Heart left ventricle (tissue), 16 donors: ENCODE measurements at regions not wholly inside any gene's neighbourhood (a gene's known extent, or its start where the extent isn't known, plus 50 kb on each side); places are given as distances from the start of the nearest gene placed in this dataset.

Source experiments
- ATAC-seq, 4 donors: fragments of 200-7000 bp; cut with Tn5 transposase; one replicate each; pipeline ENCODE4 v1.9.1; 2020 to 2022; ENCODE audit warnings: moderate library complexity in 4 of 4, mild to moderate bottlenecking in 3 of 4, moderate number of reproducible peaks in 1 of 4
- DNase-seq, 5 donors: peaks; one replicate each; pipeline ENCODE4 v3.0.0-alpha.2; 2020
- H3K27ac ChIP-seq, 12 donors: fragments of 200-600 bp; sonication (generic) in 4 of 12; one replicate each; pipeline versions ENCODE4 v1.5.0 to v1.8.0; 2016 to 2022; ENCODE audit warnings: mild to moderate bottlenecking in 2 of 12
- H3K27me3 ChIP-seq, 9 donors: fragments of 200-600 bp; sonication (generic) in 2 of 9; one replicate each; pipeline versions ENCODE4 v1.5.1 to v1.8.0; 2016 to 2022; ENCODE audit warnings: mild to moderate bottlenecking in 3 of 9
- H3K36me3 ChIP-seq, 9 donors: fragments of 200-600 bp; sonication (generic) in 2 of 9; one replicate each; pipeline versions ENCODE4 v1.5.0 to v1.8.0; 2018 to 2022; ENCODE audit warnings: mild to moderate bottlenecking in 2 of 9
- H3K4me1 ChIP-seq, 12 donors: fragments of 200-600 bp; sonication (generic) in 4 of 12; one replicate each; pipeline versions ENCODE4 v1.5.0 to v1.8.0; 2016 to 2022; ENCODE audit warnings: mild to moderate bottlenecking in 3 of 12
- H3K4me3 ChIP-seq, 12 donors: fragments of 200-600 bp; sonication (generic) in 4 of 12; one replicate each; pipeline versions ENCODE4 v1.5.0 to v1.8.0; 2017 to 2022; ENCODE audit warnings: mild to moderate bottlenecking in 9 of 12, moderate library complexity in 4 of 12
- H3K9me3 ChIP-seq, 12 donors: fragments of 200-600 bp; sonication (generic) in 4 of 12; one replicate each; pipeline versions ENCODE4 v1.5.0 to v1.8.0; 2016 to 2022; ENCODE audit warnings: mild to moderate bottlenecking in 1 of 12
- POLR2A ChIP-seq, 2 donors: fragments of 450-650 bp; IDR thresholded peaks; one replicate each; pipeline ENCODE4 v1.6.1; 2017; ENCODE audit warnings: antibody characterized with exemption in 2 of 2, mild to moderate bottlenecking in 2 of 2, moderate library complexity in 2 of 2
- WGBS, 4 donors: extraction: QIAGEN DNeasy Blood & Tissue Kit in 2 of 4; methylation state at CpG; one replicate each; pipeline versions ENCODE4 v1.1.5 to v1.1.7; 2013 to 2018; 5-methylcytosine and 5-hydroxymethylcytosine counted together
- intact Hi-C, 10 donors: fragments of 100-400 bp; cut with DNase I; formaldehyde crosslinking; loops; one replicate each; pipeline versions ENCODE4 v1.11.1 to v1.14.2; 2022
- TF ChIP-seq, protein P1 (sequence below), 12 donors: fragments of 200-600 bp; sonication (generic) in 4 of 12; IDR thresholded peaks; one replicate each; pipeline versions ENCODE4 v1.5.0 to v1.8.0; 2018 to 2022; ENCODE audit warnings: antibody characterized with exemption in 12 of 12, mild to moderate bottlenecking in 5 of 12
- donor health status: ischemic (EF 13 %, LVEDD 7.1; RV severe dilation, severe dysfunction).
- donor health status: healthy with polysubstance abuse.
- donor health status: DM: no; HTN: yes; CAD: no.
- donor health status: DM: no; HTN: no; CAD: no.
- donor health status: ischemic (EF 25% LVEDD 6.9; RV normal size, moderate dysfunction).
- donor health status: ischemic (EF 25% LVEDD 5.7; RV mildly dilated, moderate dysfunction).
- donor health status: healthy.
- donor health status: DM: yes; HTN: yes; CAD: no.
- donor health status: ischemic (EF 35%, LVEDD 5.7; RV mildly dilated, moderate dysfunction).
- donor health status: nonischemic (EF 11% LVEDD 7.7; RV severe dilation, severe dysfunction).
- donor health status: DM: yes; HTN: yes; CAD: no.
- donor health status: PGD.
- donor health status: ischemic (EF 29% LVEDD 5.4; RV normal size, mild dysfunction).
- donor health status: nonischemic (EF 23%, LVEDD 6.1; RV moderate dilation, normal function).

- ATAC-seq: no peak
- Histone ChIP-seq H3K9me3 (peaks cover 0 to 4% (median 0%) of the 10 kb centered on the region in 12 donors), H3K36me3 (no peaks in the 10 kb centered on the region), H3K4me3 (no peak overlapping the region), H3K27me3 (no peaks in the 10 kb centered on the region), H3K27ac (peak overlapping the region in 1 of 12 donors; percentile 5), H3K4me1 (no peaks in the 10 kb centered on the region)
- TF ChIP-seq POLR2A (IDR thresholded peaks at IDR 0.05): no peak
- TF ChIP-seq, protein P1, sequence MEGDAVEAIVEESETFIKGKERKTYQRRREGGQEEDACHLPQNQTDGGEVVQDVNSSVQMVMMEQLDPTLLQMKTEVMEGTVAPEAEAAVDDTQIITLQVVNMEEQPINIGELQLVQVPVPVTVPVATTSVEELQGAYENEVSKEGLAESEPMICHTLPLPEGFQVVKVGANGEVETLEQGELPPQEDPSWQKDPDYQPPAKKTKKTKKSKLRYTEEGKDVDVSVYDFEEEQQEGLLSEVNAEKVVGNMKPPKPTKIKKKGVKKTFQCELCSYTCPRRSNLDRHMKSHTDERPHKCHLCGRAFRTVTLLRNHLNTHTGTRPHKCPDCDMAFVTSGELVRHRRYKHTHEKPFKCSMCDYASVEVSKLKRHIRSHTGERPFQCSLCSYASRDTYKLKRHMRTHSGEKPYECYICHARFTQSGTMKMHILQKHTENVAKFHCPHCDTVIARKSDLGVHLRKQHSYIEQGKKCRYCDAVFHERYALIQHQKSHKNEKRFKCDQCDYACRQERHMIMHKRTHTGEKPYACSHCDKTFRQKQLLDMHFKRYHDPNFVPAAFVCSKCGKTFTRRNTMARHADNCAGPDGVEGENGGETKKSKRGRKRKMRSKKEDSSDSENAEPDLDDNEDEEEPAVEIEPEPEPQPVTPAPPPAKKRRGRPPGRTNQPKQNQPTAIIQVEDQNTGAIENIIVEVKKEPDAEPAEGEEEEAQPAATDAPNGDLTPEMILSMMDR (IDR thresholded peaks at IDR 0.05): no peak
- DNase-seq: no peak
- intact Hi-C loops: no loop called here
These were observed 379.6 kb downstream of the FLRT2 start for GRCh38 chr14:85909581-85909980.

- H3K4me3 ChIP-seq: no peak overlapping the region
- H3K27ac ChIP-seq: no peak overlapping the region
- no peaks in the 10 kb centered on the region for H3K36me3 ChIP-seq
- DNase-seq (no peak), ATAC-seq (no peak)
- 60 to 72% (median 66%) methylated on average over 2 of the region's 2 CpGs for WGBS, 4 donors
- no peaks in the 10 kb centered on the region for H3K27me3 ChIP-seq
- TF ChIP-seq, protein P1 (IDR thresholded peaks at IDR 0.05): no peak
- TF ChIP-seq POLR2A (IDR thresholded peaks at IDR 0.05): no peak
- no peaks in the 10 kb centered on the region for H3K4me1 ChIP-seq
- intact Hi-C loops: no loop called here
- H3K9me3 ChIP-seq: peaks cover 0 to 11% (median 0%) of the 10 kb centered on the region in 12 donors
These were observed 377.6 kb downstream of the FLRT2 start for GRCh38 chr14:85907536-85907935.

DNA sequence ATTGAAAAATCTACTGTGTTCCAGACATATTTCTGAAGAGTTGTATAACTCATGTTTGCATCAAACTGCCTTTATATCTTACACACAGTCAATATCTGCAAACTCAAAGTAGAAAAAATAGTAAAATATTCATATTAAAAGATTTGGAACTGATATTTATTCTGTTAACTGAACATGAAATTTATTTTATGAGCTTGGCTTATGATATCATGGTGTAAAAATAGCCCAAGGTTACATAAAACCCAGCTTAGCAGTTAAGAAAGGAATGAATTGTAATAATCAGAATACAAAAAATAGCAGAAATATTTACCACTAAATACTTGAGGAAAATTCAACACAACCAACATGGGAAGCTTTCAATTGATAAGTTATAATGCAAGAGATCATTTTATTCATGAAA is 367.9 kb downstream of the FLRT2 start:
- intact Hi-C loops: no loop called here
- Histone ChIP-seq H3K27ac (no peak overlapping the region), H3K9me3 (peaks cover 0 to under 1% (median 0%) of the 10 kb centered on the region in 12 donors), H3K4me3 (no peak overlapping the region), H3K36me3 (no peaks in the 10 kb centered on the region), H3K27me3 (no peaks in the 10 kb centered on the region), H3K4me1 (peaks cover 0 to 6% (median 0%) of the 10 kb centered on the region in 12 donors)
- no peak for DNase-seq
- TF ChIP-seq, protein P1 (IDR thresholded peaks at IDR 0.05): no peak
- TF ChIP-seq POLR2A (IDR thresholded peaks at IDR 0.05): no peak
- no peak for ATAC-seq

DNA sequence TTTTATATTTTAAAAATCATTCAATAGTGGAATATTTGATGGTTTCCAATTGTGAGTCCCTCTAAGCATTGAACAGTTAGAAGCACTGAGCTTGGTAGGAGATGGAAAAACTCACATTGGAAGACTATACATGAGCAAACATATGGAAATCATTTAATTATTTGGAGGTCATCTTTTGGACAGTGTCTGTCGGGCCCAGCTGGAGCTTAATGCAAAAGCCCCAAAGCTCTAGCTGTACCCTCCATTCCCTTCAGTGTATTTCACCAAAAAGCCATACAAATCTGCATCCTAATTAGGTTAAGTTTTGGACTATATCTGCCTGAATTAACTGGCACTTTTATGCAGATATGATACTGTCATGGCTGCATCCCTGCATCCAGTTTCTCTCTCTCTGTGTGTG is 365.7 kb downstream of the FLRT2 start:
- TF ChIP-seq, protein P1 (IDR thresholded peaks at IDR 0.05): no peak
- TF ChIP-seq POLR2A (IDR thresholded peaks at IDR 0.05): no peak
- Histone ChIP-seq H3K4me1 (peaks cover 0 to 6% (median 0%) of the 10 kb centered on the region in 12 donors), H3K9me3 (no peaks in the 10 kb centered on the region), H3K27ac (no peak overlapping the region), H3K36me3 (no peaks in the 10 kb centered on the region), H3K4me3 (no peak overlapping the region), H3K27me3 (no peaks in the 10 kb centered on the region)
- ATAC-seq (no peak), DNase-seq (no peak)
- intact Hi-C loops: no loop called here
- 65 to 80% (median 73%) methylated on average over 1 of the region's 1 CpG for WGBS, 4 donors
